SIG-M5 treated with dmso at 0.1 percent for 504 hours (cell line): ENCODE measurements at regions not wholly inside any gene's neighbourhood (a gene's known extent, or its start where the extent isn't known, plus 50 kb on each side); places are given as distances from the start of the nearest gene placed in this dataset.

Experiments used
- DNase-seq: peaks from one replicate; lab custom pipeline; 2025; ENCODE audit not compliant: unreplicated experiment; lab: John Stamatoyannopoulos, UW

DNA sequence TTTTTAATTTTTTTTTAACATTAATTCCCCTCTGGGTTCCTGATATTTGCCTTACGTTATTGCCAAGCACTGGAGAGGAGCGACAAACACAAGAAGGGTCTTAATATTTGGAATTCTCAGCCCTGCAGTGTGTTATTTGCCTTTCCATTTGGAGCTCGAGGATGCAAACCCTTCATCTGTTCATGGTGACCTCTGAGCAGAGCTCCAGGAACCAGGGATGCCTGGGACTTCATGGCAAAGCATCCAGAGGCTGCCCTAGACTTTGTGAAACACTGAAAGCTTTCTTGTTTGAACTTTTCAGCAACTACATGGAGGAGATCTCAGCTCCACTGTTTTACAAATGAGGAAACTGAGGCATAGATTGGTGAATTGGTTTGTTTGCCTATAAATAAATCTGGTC is 254.2 kb downstream of the CBLN1 start:
- no peak for DNase-seq

DNA sequence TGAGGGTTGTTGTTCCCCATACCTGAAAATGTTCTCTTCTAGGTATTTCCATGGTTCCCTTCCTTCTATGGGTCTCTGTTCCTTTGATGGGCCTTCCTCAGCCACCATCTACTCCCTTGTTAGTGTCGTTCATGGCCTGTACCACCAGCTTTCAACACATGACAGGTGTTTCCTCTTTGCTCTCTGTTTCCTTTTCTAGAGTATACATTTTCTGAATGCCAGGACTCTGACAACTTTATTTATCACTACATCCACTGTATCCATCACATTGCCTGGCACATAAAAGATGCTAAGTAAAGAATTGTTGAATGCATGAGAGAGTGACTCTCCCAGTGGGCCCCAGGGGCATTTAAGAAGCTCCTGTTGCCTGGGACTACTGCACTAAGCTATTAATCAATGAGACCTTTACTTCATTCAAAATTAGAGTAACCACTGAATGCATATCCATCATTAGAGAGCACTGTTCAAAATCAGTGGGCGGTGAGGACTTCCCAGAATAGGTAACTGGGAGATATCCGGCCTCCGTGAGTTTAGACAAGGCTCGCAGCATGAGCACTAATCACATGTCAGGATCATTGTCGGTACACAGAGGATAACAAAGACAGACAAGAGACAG is 255.0 kb downstream of the CBLN1 start:
- DNase-seq: no peak

DNA sequence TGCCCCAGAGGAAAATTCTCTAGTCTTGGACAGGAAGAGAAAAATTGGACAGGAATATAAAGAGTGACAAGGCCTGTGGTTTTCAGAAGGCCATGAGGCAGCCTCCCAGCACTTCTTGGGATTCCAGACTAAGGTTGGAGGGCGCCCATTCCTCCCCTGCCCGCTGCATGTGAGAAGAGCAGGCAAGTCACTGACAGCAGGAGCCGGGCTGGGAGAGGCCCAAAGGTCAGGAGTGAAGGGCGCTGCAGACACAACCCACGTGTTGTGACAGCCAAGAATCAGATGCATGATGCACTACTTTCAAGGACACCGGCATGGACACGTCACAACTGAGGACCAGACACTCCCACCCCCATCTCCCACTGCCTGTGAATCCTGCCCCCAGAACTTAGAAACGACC is 256.7 kb downstream of the CBLN1 start:
- no peak for DNase-seq

DNA sequence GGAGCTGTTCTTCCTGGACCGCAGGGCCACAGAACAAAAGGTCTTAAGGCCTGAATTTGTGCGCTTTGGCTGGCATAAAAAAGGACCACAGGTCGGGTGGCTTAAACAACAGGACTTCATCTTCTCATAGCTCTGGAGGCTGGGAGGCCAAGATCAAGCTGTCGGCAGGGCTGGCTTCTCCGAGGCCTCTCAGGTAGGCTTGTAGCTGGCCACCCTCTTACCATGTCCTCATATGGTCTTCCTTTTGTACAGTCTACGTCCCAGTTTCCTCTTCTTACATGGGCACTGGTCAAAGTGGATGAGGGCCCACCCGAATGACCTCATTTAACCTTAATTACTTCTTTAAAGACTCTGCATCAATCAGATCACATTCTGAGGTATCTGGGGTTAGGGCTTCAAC is 257.6 kb downstream of the CBLN1 start:
- no peak for DNase-seq

DNA sequence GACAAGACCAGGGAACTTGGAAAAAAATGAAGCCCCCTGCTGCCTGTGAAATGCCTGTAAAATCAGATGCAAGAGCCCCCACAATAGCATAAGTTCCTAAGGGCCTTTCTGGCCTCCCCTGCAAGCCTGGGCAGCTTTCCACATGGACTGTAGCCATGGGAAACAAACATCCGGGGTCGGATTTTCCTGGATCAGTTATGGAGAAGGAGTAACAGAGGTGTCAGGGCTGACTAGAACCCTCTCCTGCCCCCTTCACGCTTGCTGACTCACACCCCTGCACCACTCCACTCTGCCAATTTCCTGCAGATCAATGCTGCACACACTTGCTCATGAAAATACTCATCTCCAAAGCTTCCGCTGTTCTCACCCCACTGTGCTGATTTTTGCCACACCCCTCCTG is 258.6 kb downstream of the CBLN1 start:
- no peak for DNase-seq

DNA sequence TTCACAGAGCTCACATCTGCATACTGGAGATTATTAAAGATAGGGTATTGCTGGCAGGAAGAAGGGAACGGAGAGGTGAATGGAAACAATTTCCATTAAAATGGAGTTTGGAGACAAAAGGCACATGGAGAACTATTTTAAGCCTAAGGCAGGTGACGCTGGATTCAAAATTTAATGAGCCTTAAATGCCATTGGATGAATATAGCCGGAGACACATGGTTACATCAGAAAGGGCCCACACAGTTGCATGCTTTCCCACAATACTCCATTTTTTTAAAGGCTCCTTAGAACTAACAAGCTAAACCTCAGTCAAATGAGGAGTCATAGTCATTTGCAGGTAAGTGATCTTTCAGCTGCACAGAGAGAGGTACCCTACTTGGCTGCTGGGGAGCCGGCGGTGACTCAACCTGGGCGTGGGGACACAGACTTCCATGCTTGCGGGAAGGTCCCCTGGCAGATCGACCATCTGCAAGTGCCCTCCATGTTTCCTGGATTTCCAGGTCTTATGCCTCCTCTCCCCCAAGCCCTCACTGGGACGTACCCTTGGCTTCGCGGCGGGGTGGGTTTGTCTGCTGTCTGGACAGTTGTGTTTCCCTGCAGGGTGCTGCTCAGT is 259.2 kb downstream of the CBLN1 start:
- no peak for DNase-seq

DNA sequence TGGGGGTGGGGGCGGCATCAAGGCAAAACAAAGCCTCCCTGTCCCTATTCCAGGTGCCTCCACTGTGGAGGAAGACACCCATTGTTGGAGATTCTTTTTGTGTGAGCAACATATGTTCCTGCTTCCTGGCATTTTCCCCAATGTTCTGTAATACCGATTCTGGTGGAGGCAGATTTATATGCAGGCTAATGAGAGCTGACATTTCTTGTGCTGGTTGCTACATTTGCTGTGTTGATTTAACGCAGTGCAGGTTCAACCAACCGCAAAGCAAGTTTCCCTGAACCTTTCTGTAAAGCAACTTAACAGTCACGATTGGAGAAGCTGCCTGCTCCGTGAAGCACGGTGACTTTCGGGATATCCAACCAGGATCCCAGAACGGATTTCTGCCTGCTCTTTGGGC is 260.5 kb downstream of the CBLN1 start:
- no peak for DNase-seq

DNA sequence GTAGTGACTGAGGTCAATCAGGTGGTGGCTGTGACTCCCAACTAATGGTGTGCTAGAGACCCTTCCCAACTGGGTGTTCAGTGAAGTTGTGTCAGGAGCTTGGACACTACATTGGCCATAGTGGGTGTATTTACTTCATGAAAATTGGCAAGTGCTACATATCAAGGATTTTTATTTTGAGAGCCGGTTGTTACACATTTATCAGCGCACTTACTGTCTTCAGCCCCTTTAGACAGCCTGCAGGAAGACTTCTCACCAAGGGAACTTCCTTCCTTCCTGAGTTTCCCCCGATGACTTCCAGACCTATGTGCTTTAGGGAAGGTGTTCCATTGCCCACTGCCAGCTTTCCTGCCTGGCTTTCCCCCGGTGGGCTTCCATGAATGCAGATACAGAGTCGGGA is 261.2 kb downstream of the CBLN1 start:
- no peak for DNase-seq

DNA sequence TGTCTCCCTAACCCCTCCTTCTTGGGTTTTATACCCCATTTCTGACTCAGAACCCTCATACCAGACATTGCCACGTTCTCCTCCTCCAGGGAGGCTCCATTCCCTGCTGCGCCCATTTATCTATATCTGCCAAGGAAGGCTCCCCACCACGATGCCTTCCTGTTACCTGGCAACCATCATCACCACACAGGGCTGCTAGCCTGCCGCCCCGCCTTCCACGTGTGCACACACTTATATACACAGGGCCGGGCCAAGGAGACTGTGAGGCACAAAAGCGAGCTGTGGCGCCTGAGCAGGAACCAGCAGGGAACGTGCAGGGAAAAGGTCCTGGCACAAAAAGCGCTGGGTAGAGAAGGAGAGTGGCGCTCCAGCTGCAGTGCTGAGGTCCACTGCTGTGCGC is 261.8 kb downstream of the CBLN1 start:
- DNase-seq: no peak

DNA sequence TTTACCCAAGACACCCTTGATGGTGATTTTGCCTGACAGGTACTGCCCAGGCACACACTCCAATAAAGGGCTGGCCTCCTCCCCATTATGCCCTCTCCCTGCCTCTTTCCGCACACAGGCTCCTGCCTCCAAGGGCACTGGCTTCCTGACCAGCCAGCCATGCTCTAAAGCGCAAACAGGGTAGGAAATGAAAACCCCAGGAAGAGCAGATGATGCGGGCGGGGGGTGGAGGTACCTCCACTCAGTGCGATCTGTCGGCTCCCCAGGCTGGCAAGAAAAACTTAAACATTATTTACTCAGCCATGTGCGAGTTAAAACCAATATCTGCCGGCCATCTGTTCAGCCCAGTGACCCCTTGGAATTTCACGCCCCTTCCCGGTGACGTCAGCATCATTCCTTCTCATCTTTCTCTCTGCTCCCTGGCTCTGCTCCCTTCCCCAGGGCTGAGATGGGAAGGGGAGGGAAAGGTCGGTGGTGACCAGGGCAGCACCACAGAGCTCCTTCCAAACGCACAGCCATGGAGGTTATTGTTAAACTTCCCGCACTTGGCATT is 262.5 kb downstream of the CBLN1 start:
- DNase-seq: no peak

DNA sequence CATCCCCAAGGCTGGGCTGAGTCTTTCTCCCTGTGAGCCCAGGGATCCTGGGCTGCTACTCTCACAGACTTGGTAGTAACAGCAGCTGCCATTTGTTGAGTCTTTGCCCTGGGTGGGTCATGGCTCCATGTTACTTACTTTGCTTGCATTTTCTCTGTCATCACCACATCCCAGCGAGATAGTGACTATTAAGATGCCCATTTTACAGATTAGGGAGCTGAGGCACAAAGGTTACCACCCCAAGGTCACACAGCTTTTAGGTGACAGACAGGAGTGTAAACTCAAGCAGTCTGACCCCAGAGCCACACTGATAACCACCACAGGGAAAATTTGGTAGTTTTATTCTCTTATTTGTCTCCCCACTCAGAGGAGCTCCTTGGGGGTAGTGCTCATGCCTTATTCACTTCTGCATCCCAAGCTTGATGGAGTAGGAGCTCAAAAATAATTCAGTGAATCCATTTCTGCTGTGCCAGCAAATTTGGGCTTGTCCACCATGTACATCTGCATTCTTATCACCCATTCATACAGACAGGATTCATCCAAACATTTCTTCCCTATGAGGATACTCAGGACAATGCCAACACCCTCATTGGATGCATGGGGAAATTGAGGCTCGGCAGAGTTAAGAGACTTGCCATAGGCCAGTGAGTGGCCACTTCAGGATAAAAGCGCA is 263.2 kb downstream of the CBLN1 start:
- DNase-seq: no peak

DNA sequence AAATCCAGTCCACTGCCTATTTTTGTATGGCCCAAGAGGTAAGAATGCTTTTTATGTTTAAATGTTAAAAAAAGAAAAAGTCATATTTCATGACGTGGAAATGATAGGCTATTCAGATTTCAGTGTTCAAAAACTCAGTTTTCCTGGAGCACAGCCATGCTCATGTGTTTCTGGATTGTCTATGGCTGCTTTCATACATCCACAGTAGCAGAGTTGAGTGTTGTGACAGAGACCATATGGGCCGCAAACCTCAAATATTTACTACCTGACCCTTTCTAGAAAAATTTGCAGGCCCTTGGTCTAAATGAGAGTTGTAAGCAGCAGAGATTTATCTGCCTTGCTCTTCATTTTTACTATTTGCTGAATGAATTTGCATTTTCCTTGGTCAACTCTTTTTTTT is 264.1 kb downstream of the CBLN1 start:
- DNase-seq: no peak

DNA sequence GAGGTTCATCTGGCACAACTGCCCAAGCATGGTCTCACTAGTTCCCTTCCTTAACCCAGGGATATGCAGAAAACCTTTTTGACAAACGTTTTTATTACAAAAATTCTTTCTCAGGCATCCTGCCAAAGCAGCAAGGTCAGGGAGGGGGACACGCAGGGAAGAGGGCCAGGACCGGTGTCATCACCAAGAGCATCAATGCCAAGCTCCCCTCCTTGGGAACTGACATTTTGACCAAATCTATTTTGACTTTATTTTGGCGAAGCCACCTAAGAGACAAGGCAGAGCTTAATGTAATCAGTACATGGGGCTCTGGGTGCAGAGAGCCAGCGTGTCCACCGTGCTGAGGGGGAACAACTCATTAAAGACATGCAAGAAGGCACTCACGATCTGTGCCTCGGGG is 265.2 kb downstream of the CBLN1 start:
- DNase-seq: no peak

DNA sequence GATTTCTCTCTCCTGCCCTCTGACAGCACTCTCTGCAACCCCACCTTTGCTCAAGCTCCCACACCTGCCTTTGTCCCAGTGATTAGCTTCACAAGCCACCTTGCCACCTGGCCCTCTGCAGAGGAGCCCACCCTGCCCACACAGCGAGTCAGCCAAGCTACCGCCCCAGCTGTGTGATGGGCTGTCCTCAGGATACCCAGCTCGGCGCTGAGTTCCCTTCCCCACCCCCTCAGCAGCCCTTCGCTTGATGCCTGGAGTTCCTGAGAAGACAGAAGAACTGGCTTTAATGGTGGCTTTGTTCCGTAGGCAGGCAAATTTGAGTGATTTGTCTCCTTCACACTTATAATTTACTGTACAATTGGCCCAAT is 266.4 kb downstream of the CBLN1 start:
- DNase-seq: no peak

DNA sequence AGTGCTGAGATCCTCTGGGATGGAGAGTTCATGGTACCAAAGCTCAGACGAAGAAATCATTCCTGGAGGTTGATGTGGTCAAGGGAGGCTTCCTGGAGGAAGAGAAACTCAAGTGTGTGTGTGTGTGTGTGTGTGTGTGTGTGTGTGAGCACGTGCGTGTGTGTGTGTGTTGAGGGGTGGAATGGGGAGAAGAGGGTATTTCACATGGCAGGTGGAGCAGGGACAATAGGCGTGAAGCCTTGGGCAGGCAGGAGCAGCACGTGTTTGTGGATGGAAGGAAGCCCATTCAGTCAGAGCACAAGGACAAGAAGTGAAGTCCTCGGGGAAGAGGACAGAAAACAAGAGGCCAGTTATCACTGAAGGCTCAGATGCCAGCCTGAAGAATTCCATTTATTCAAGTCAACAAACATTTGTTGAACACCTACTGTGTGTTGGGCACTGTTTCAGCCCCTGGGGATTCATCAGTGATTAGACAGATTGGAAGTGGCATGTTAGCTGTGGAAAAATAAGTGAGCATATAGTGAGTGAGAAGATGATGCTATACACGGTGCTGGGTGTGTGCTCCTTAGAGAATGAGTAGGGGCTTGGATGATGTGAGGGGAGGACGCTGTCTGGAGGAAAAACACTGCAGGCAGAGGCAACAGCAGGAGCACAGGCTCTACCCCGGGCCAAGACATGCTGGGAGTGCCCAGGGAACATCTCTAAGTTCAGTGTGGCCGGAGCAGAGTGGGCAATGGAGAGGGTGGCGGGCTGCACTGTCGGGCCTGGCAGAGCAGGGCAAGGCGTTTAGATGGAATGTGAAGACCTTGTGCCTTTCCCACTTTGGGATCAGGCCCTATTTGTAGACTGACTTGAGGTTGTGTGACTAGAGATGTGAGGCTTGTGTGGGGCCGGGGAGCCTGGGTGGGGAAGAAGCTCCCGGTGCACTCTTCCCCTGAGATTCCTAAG is 267.1 kb downstream of the CBLN1 start:
- no peak for DNase-seq

DNA sequence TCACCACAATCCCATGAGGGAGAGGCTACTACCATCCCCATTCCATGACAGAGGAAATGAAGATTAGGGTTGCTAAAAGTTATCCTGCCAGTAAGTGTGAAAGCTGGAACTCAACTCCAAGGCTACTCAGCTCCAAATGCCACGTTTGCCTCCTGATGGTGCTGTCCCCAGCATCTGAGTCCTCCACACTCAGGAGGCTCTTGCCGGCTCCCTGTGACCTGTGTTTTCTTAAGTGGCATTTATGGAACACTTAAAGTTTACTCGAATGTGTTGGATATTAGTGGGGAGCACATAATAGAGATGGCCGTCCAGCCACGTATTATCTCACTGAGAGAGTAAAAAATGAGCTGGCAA is 267.9 kb downstream of the CBLN1 start:
- DNase-seq: no peak

DNA sequence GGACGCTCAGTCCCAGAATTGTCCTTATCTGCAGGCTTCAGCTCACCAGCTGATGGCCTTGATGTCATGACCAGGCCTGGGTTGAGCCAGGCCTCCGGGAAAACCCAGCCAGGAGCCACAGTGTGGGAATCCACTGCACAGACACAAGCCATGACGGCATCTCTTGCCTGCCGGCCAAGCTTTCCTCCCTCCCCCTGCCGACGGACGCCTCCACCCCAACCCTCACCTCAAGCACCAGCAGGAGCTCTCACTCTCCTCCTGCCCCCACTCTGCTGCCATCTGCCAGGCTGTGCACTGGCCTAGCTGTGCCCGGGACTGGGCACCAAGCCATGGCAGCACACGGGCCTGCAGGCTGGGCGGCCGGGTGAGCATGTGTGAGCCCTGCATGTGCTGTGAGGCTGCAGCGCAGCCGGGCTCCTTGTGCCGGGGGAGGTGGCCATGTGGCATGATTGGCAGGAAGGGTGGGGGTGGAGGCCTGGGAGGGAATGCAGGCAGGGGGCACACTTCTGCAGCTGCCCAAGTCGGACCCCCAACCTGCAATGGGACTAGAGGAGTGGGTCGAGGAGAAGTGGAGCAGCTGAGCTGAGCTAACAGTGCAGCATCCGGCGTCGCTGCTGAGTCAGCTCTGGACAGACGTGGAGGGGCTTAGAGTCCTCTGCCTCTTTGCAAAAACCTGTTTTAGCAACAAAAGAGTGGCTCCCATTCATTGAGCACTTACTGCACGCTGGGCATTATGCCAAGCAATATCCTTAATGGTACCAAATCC is 268.5 kb downstream of the CBLN1 start:
- no peak for DNase-seq

DNA sequence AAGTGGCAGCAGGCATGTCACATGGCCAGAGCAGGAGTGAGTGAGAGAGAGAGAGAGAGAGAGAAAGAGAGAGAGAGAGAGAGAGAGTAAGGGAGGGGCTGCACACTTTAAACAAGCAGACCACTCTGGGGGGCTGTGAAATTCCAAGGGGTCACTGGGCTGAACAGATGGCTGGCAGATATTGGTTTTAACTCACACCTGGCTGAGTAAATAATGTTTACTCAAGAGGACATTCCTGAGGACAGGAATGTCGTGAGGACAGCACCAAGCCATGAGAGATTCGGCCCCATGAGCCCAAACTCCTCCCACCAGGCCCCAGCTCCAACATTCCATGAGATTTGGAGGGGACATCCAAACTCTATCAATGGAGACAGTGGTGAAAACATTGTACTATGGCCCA is 269.7 kb downstream of the CBLN1 start:
- DNase-seq: no peak

DNA sequence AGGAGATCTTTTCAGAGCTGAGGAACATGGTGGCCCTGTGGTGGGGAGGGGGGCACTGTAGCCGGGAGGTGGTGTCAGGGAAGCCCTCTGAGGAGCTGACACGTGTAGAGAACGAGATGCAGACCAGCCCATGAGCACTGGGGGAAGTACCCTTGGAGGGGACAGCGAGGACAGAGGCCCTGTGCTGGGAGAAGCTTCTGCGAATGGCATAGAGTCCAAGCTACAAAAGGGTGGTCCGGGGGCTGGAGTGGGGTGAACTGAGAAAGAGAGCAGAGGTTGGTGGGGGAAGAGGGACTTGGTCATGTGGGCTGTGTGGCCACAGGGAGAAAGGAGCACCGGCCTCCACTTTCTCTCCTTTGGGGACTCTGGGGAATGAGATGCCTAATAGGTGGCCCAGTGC is 270.8 kb downstream of the CBLN1 start:
- DNase-seq: no peak

DNA sequence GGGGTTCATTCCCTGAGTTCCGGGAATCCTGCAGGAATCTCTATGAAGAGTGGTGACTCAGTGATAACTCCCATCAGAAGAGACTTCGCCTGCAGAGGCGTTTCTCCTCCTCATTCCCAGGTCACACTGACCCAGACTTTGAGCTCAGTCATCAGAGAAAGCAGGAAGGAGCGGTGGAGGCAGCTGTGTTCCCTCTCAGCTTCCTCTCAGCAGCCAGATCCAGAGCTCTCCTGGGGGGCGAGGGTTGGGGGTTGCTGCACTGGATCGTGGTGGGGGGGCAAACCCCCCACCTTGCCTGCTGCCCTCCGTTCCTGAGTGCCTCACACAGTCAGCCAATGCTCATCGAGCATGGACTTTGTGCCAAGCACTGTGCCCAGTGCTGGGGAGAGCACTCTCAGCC is 271.2 kb downstream of the CBLN1 start:
- DNase-seq: no peak

DNA sequence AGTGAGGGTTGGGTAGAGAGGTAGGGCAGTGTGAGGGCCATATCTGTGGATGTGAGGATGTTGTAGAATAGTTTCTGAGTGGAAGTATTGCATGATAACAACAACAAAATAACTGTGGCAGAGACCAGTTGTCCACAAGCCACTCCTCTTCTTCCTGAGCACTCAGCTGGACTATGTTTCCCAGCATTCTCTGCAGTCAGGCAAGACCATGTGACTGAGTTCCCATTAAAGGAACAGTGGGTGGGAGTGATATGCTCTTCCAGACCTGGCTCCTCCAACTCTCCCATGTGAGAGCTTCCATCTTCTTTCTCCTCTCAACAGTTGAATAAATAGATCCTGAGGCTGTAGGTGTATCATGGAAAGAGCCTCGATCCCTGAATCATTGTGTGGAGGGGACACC is 272.4 kb downstream of the CBLN1 start:
- DNase-seq: no peak
